ENCODE measurements at regions not wholly inside any gene's neighbourhood (a gene's known extent, or its start where the extent isn't known, plus 50 kb on each side); places are given as distances from the start of the nearest gene placed in this dataset.
A peak's percentile ranks its signal among the peaks of the same experiment; 100 is the strongest.

DNA sequence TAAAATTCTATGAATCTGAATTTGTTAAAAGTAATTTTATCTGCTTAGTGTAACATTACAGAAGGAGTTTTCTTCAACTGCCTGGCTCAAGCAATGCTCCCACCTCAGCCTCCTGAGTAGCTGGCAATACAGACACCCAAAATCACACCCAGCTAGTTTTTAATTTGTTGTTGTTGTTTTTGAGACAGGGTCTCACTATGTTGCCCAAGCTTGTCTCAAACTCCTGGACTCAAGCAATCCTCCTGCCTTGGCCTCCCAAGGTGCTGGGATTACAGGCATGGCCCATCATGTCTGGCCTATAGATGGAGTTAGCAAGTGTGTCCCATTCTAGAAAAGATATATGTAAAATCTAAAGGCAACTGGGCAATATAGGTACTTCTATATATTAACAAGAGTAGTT, 1580.4 kb upstream of the PRR20A start:
- H3K4me3 ChIP-seq (ENCODE audit: low read depth, low read length), result no peak overlapping the region
- no peak overlapping the region for H3K9ac ChIP-seq (ENCODE audit: low read depth, low read length)
- H3K27me3 ChIP-seq (ENCODE audit: control insufficient read depth, insufficient read depth, low read length), result no peaks in the 10 kb centered on the region
- H3K9me3 ChIP-seq (ENCODE audit: control insufficient read depth, insufficient read depth, low read length), result no peaks in the 10 kb centered on the region
- H3K27ac ChIP-seq (ENCODE audit: low read depth, low read length), result no peak overlapping the region
- H3K4me1 ChIP-seq (ENCODE audit: control insufficient read depth, insufficient read depth, low read length), result peaks cover 13% of the 10 kb centered on the region
- H3K36me3 ChIP-seq (ENCODE audit: control insufficient read depth, insufficient read depth, low read length), result no peaks in the 10 kb centered on the region

DNA sequence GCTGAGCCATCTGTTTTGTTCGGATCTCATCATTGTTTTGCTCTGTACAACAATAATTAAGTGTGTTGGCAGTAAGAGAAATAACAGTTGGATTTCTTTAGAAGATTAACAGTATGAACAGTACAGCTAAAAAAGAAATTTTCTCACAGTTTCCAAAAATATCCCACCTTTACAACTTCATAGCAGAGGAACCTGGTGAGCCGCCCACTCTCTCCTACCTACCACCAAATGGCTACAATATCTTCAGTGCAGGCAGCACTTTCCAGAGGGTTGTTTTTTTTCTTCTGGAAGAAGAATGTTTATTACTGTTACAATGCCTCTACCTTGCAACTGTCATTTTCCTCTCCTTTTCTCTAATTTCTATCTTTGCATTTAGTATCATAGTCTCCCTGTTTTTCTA, 1577.5 kb upstream of the PRR20A start:
- Histone ChIP-seq H3K27ac (ENCODE audit: low read depth, low read length) (no peak overlapping the region), H3K4me1 (ENCODE audit: control insufficient read depth, insufficient read depth, low read length) (peaks cover 22% of the 10 kb centered on the region), H3K36me3 (ENCODE audit: control insufficient read depth, insufficient read depth, low read length) (no peaks in the 10 kb centered on the region), H3K9me3 (ENCODE audit: control insufficient read depth, insufficient read depth, low read length) (no peaks in the 10 kb centered on the region), H3K9ac (ENCODE audit: low read depth, low read length) (no peak overlapping the region), H3K27me3 (ENCODE audit: control insufficient read depth, insufficient read depth, low read length) (no peaks in the 10 kb centered on the region), H3K4me3 (ENCODE audit: low read depth, low read length) (no peak overlapping the region)

DNA sequence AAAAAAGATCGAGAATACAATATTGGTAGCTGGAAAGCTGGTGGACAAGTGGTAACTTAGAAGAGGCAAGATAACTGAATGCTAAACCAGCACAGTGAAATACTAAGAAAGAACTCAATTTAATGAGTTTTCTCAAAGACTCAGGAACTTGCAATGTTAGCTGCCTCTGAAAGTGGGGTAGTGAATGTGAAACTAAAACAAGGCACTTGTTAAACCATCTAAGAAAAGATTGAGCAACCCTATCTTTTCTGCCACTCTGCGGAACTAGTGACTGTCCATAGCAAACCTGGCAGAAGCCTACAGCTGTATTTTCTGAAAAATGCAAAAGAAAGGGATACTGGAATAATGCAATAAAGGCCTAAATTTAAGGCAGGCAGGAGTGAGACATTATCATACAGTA, 1574.4 kb upstream of the PRR20A start:
- H3K9me3 ChIP-seq (ENCODE audit: control insufficient read depth, insufficient read depth, low read length), result no peaks in the 10 kb centered on the region
- no peak overlapping the region for H3K9ac ChIP-seq (ENCODE audit: low read depth, low read length)
- H3K36me3 ChIP-seq (ENCODE audit: control insufficient read depth, insufficient read depth, low read length), result no peaks in the 10 kb centered on the region
- no peak overlapping the region for H3K4me3 ChIP-seq (ENCODE audit: low read depth, low read length)
- no peak overlapping the region for H3K27ac ChIP-seq (ENCODE audit: low read depth, low read length)
- peaks cover 22% of the 10 kb centered on the region for H3K4me1 ChIP-seq (ENCODE audit: control insufficient read depth, insufficient read depth, low read length)
- no peaks in the 10 kb centered on the region for H3K27me3 ChIP-seq (ENCODE audit: control insufficient read depth, insufficient read depth, low read length)

DNA sequence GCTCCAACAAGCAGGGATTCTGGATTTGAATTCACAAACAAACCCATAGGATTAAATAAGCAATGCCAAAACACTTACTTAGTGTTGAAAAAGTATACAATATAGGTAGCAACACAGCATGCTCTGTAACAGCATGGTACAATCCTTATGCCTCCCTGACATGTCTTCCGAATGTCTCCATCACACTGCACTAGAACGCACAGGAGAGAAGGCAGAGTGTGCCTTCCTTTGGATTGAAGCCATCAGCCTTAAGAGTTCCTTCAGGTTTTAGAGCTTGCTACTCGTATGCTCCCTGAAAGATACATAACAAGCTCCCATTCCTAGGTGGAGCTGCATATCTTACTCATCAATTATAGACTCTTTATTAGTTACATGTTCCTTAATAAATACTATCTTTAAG, 1573.9 kb upstream of the PRR20A start:
- Histone ChIP-seq H3K27me3 (ENCODE audit: control insufficient read depth, insufficient read depth, low read length) (no peaks in the 10 kb centered on the region), H3K27ac (ENCODE audit: low read depth, low read length) (no peak overlapping the region), H3K9me3 (ENCODE audit: control insufficient read depth, insufficient read depth, low read length) (no peaks in the 10 kb centered on the region), H3K36me3 (ENCODE audit: control insufficient read depth, insufficient read depth, low read length) (no peaks in the 10 kb centered on the region), H3K9ac (ENCODE audit: low read depth, low read length) (no peak overlapping the region), H3K4me1 (ENCODE audit: control insufficient read depth, insufficient read depth, low read length) (peaks cover 23% of the 10 kb centered on the region), H3K4me3 (ENCODE audit: low read depth, low read length) (no peak overlapping the region)

DNA sequence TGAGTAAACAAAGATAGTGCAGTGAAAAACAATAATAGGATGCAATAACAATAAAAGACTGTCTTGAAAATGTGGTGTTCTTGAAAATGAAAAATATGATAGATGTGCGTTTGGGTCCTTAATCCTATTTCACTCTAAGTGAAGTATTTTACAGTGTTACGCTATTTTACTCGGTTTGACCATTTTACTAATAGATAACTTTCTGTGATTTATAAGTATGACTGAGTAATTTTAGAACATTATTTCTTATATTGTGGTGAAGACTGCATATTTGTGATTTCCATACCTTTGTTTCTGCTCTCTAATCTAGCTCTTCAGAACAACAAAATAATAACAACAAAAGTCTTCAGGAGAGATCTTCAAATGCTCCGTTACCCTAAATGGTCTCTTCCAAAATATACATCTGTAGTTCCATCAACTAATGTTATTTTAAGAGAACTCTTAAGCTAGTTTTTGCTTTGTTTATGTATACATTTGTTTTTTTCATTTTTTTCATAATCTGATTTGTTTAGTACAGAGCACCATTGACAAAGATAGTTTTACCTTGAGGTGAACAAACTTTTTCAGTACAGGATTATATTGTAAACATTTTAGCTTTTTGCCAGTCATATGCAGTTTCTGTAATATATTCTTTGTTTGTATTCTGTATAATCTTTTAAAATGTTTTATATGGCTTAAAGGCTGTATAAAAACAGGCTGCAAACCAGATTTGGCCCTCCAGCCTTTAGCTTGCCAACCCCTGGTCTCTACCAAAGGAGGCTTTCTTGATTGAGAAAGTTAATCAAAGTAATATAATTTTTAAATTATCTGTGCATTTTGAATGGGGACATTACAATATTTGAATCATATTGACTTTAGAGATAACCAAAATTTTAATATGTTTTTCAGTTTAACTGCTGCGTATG, 1572.7 kb upstream of the PRR20A start:
- Histone ChIP-seq H3K4me1 (ENCODE audit: control insufficient read depth, insufficient read depth, low read length) (peaks cover 34% of the 10 kb centered on the region), H3K27ac (ENCODE audit: low read depth, low read length) (no peak overlapping the region), H3K27me3 (ENCODE audit: control insufficient read depth, insufficient read depth, low read length) (no peaks in the 10 kb centered on the region), H3K9me3 (ENCODE audit: control insufficient read depth, insufficient read depth, low read length) (no peaks in the 10 kb centered on the region), H3K9ac (ENCODE audit: low read depth, low read length) (no peak overlapping the region), H3K36me3 (ENCODE audit: control insufficient read depth, insufficient read depth, low read length) (peaks cover 5% of the 10 kb centered on the region), H3K4me3 (ENCODE audit: low read depth, low read length) (no peak overlapping the region)

DNA sequence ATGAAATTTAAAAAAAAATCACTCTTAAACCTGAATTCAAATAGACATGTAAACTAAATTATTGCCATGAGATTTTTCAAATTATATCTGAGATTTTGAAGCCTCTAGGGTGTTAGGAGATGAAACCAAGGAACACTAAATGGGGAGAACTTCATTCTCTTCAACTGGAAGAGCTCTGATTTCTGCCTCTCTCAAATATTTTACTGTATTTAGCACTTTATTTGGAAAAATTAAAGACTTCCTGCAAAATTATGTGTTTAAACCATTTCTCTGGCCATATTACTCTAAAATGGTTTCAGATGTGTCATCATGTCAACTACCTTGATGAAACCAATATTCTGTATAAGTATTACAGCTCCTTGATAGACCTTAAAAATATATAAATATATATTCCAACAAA, 1571.6 kb upstream of the PRR20A start:
- no peak overlapping the region for H3K4me3 ChIP-seq (ENCODE audit: low read depth, low read length)
- H3K9me3 ChIP-seq (ENCODE audit: control insufficient read depth, insufficient read depth, low read length), result no peaks in the 10 kb centered on the region
- H3K27ac ChIP-seq (ENCODE audit: low read depth, low read length), result no peak overlapping the region
- H3K9ac ChIP-seq (ENCODE audit: low read depth, low read length), result no peak overlapping the region
- no peaks in the 10 kb centered on the region for H3K27me3 ChIP-seq (ENCODE audit: control insufficient read depth, insufficient read depth, low read length)
- H3K4me1 ChIP-seq (ENCODE audit: control insufficient read depth, insufficient read depth, low read length), result peaks cover 40% of the 10 kb centered on the region
- peaks cover 16% of the 10 kb centered on the region for H3K36me3 ChIP-seq (ENCODE audit: control insufficient read depth, insufficient read depth, low read length)

DNA sequence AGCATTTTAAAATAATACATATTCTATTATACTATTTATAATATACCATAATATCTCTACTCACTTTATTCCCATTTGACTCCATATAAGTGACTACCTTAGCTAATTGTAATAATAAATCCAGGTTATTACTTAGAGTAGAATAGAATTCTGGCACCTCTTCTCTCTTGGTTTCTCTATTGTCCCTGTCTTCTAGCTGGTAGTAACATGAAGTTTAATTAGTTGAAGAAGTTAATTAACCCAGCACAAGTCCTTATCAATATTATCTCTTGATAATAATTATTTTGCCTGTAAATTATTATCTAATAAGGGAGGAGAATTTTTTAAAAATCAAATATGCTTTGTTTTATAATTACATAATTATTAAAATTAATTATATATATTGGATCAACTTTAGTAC, 1571.2 kb upstream of the PRR20A start:
- Histone ChIP-seq H3K4me1 (ENCODE audit: control insufficient read depth, insufficient read depth, low read length) (peaks cover 40% of the 10 kb centered on the region), H3K9me3 (ENCODE audit: control insufficient read depth, insufficient read depth, low read length) (no peaks in the 10 kb centered on the region), H3K9ac (ENCODE audit: low read depth, low read length) (no peak overlapping the region)

DNA sequence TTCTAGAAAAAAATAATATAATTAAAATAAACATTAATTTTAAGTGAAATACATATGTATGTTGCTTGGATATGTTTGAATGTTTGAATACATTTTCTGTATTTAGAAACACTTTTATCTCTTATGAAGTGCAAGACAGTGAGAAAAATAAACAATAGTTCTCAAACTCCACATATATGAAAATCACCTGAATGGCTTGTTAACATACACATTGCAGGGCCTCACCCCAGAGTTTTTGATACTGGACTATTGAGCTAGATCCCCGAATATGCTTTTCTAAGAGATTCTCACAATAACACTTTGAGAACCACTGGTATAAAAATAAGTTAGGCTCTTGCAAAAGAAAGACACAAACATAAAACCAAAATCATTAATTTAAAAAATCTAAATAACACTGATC, 1570.3 kb upstream of the PRR20A start:
- Histone ChIP-seq H3K27me3 (ENCODE audit: control insufficient read depth, insufficient read depth, low read length) (no peaks in the 10 kb centered on the region), H3K4me1 (ENCODE audit: control insufficient read depth, insufficient read depth, low read length) (peaks cover 42% of the 10 kb centered on the region), H3K9me3 (ENCODE audit: control insufficient read depth, insufficient read depth, low read length) (no peaks in the 10 kb centered on the region), H3K9ac (ENCODE audit: low read depth, low read length) (no peak overlapping the region), H3K4me3 (ENCODE audit: low read depth, low read length) (no peak overlapping the region), H3K36me3 (ENCODE audit: control insufficient read depth, insufficient read depth, low read length) (peaks cover 29% of the 10 kb centered on the region), H3K27ac (ENCODE audit: low read depth, low read length) (no peak overlapping the region)

More for the DNA sequence above, 1571.2 kb upstream of the PRR20A start:
- Histone ChIP-seq H3K36me3 (ENCODE audit: control insufficient read depth, insufficient read depth, low read length) (peaks cover 21% of the 10 kb centered on the region), H3K27me3 (ENCODE audit: control insufficient read depth, insufficient read depth, low read length) (no peaks in the 10 kb centered on the region), H3K27ac (ENCODE audit: low read depth, low read length) (no peak overlapping the region), H3K4me3 (ENCODE audit: low read depth, low read length) (no peak overlapping the region)

DNA sequence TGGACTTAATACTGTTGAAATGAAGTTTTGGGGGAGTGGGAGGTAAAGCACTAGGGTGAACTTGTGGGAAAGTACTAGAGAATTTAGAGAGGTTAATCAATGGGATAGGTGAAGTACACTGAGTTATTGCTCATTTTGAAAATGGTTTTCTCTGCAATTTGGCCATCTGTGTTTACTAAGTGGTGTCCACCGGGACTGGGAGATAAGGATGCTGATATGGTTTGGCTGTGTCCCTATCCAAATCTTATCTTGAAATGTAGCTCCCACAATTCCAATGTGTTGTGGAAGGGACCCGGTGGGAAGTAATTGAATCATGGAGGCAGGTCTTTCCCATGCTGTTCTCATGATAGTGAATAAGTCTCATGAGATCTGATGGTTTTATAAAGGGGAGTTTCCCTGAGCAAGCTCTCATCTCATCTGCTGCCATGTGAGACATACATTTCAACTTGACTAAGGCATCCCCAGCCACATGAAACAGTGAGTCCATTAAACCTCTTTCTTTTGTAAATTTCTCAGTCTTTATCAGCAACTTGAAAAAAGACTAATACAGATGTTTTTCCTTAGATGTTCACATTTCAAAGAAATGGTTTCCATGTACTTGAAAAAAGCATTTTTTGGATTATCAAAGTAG, 1569.4 kb upstream of the PRR20A start:
- H3K4me3 ChIP-seq (ENCODE audit: low read depth, low read length), result no peak overlapping the region
- H3K9me3 ChIP-seq (ENCODE audit: control insufficient read depth, insufficient read depth, low read length), result no peaks in the 10 kb centered on the region
- H3K27ac ChIP-seq (ENCODE audit: low read depth, low read length), result peak overlapping the region; percentile 62
- peaks cover 52% of the 10 kb centered on the region for H3K4me1 ChIP-seq (ENCODE audit: control insufficient read depth, insufficient read depth, low read length)
- H3K36me3 ChIP-seq (ENCODE audit: control insufficient read depth, insufficient read depth, low read length), result peaks cover 39% of the 10 kb centered on the region
- H3K9ac ChIP-seq (ENCODE audit: low read depth, low read length), result no peak overlapping the region
- H3K27me3 ChIP-seq (ENCODE audit: control insufficient read depth, insufficient read depth, low read length), result no peaks in the 10 kb centered on the region

DNA sequence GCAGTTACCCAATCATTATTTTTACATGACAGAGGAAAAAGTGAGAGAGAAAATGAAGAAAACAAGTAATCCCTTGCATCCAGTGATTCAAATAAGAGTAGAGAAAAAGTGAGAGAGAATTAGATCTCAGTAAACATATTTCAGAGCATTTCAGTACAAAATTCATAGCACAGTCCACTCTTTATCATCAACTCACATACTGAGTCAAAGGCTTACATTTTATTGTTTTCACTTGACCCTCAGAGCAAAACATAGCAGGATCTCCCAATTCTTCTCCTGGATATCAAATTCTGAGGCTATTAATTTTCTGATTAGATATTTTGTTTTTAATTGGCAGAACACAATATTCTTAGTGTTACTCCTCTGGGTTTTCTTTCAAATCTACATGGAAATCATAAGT, 1568.3 kb upstream of the PRR20A start:
- H3K9ac ChIP-seq (ENCODE audit: low read depth, low read length), result no peak overlapping the region
- peaks cover 49% of the 10 kb centered on the region for H3K36me3 ChIP-seq (ENCODE audit: control insufficient read depth, insufficient read depth, low read length)
- no peaks in the 10 kb centered on the region for H3K9me3 ChIP-seq (ENCODE audit: control insufficient read depth, insufficient read depth, low read length)
- no peak overlapping the region for H3K4me3 ChIP-seq (ENCODE audit: low read depth, low read length)
- peak overlapping the region; percentile 62 for H3K27ac ChIP-seq (ENCODE audit: low read depth, low read length)
- no peaks in the 10 kb centered on the region for H3K27me3 ChIP-seq (ENCODE audit: control insufficient read depth, insufficient read depth, low read length)
- peaks cover 53% of the 10 kb centered on the region for H3K4me1 ChIP-seq (ENCODE audit: control insufficient read depth, insufficient read depth, low read length)

DNA sequence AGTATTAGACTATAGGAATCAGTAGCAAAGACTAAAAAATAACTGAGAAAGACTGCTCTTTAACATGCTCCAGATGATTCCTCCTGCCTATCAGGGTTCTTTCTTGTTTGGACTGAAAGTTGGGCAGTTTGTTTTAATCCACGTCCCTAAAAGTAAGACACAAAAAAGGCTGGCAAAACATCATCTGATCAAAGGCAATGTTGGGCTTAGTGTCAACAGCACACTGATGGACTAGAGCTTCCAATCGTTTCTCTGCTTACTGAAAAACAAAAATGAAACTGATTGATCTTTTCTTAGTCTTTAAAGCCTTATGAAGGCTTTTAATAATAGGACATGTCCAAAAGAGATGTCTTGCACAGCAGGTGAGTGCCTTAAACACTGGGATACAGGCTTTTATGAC, 1567.9 kb upstream of the PRR20A start:
- Histone ChIP-seq H3K27me3 (ENCODE audit: control insufficient read depth, insufficient read depth, low read length) (no peaks in the 10 kb centered on the region), H3K4me1 (ENCODE audit: control insufficient read depth, insufficient read depth, low read length) (peaks cover 58% of the 10 kb centered on the region), H3K9me3 (ENCODE audit: control insufficient read depth, insufficient read depth, low read length) (no peaks in the 10 kb centered on the region), H3K27ac (ENCODE audit: low read depth, low read length) (peak overlapping the region; percentile 2), H3K36me3 (ENCODE audit: control insufficient read depth, insufficient read depth, low read length) (peaks cover 54% of the 10 kb centered on the region), H3K4me3 (ENCODE audit: low read depth, low read length) (no peak overlapping the region), H3K9ac (ENCODE audit: low read depth, low read length) (no peak overlapping the region)
